Astrocyte (in vitro differentiated cells and primary cell): ENCODE measurements at regions not wholly inside any gene's neighbourhood (a gene's known extent, or its start where the extent isn't known, plus 50 kb on each side); places are given as distances from the start of the nearest gene placed in this dataset.

Source experiments
- CTCF ChIP-seq: IDR thresholded peaks from 2 replicates; pipeline ENCODE4 v1.5.1; 2011; ENCODE audit warnings: low read depth, mild to moderate bottlenecking, inconsistent platforms, low read length, moderate library complexity; ENCODE audit not compliant: insufficient read depth
- EZH2 ChIP-seq: IDR thresholded peaks from 2 replicates; pipeline ENCODE4 v1.6.1; 2012; ENCODE audit warnings: mild to moderate bottlenecking, low read length, inconsistent platforms; ENCODE audit not compliant: insufficient read depth

- TF ChIP-seq CTCF (no peak), EZH2 (no peak)
These were observed 226.6 kb upstream of the TRAM1L1 start for GRCh38 chr4:117311989-117312388.
